ENCODE measurements at regions not wholly inside any gene's neighbourhood (a gene's known extent, or its start where the extent isn't known, plus 50 kb on each side); places are given as distances from the start of the nearest gene placed in this dataset.

GRCh38 chr13:99080131-99080530 is 102.3 kb upstream of the DOCK9 start:
- no peak for TF ChIP-seq CTCF (IDR thresholded peaks at IDR 0.05)

- no peak for TF ChIP-seq CTCF (IDR thresholded peaks at IDR 0.05)
Measured at GRCh38 chr13:99083981-99084380, 106.1 kb upstream of the DOCK9 start.

GRCh38 chr13:99085139-99085807 is 107.4 kb upstream of the DOCK9 start:
- no peak for TF ChIP-seq CTCF (IDR thresholded peaks at IDR 0.05)

- no peak for TF ChIP-seq CTCF (IDR thresholded peaks at IDR 0.05)
Measured at GRCh38 chr13:99085808-99086266, 108.0 kb upstream of the DOCK9 start.

- no peak for TF ChIP-seq CTCF (IDR thresholded peaks at IDR 0.05)
Measured at GRCh38 chr13:99086267-99087097, 108.6 kb upstream of the DOCK9 start.

GRCh38 chr13:99087098-99087953 is 109.5 kb upstream of the DOCK9 start:
- no peak for TF ChIP-seq CTCF (IDR thresholded peaks at IDR 0.05)

GRCh38 chr13:99087954-99088491 is 110.2 kb upstream of the DOCK9 start:
- TF ChIP-seq CTCF (IDR thresholded peaks at IDR 0.05): no peak

Data from LNCAP (cell line).